Hepatocyte (in vitro differentiated cells): ENCODE measurements at regions not wholly inside any gene's neighbourhood (a gene's known extent, or its start where the extent isn't known, plus 50 kb on each side); places are given as distances from the start of the nearest gene placed in this dataset.

Experiments
- DNase-seq: peaks from one replicate; pipeline ENCODE4 v3.0.0-alpha.2; 2016; ENCODE audit warnings: low spot score
- H2AFZ ChIP-seq: fragments of 200-600 bp; sonication (generic); 2 replicates; pipeline ENCODE4 v1.6.0; 2016; ENCODE audit warnings: antibody characterized with exemption, mild to moderate bottlenecking
- H3K27ac ChIP-seq: fragments of 200-600 bp; sonication (generic); 2 replicates; pipeline ENCODE4 v1.5.1; 2016; ENCODE audit warnings: mild to moderate bottlenecking
- H3K27me3 ChIP-seq: fragments of 200-600 bp; sonication (generic); 2 replicates; pipeline ENCODE4 v1.6.1; 2016
- H3K36me3 ChIP-seq: fragments of 200-600 bp; sonication (generic); replicated peaks from 2 replicates; pipeline ENCODE4 v1.5.1; 2016; ENCODE audit warnings: low read depth; ENCODE audit not compliant: insufficient read depth
- H3K4me1 ChIP-seq: fragments of 200-600 bp; sonication (generic); 2 replicates; pipeline ENCODE4 v1.5.1; 2016; ENCODE audit warnings: mild to moderate bottlenecking, moderate library complexity; ENCODE audit not compliant: insufficient read depth
- H3K4me2 ChIP-seq: fragments of 200-600 bp; sonication (generic); 2 replicates; pipeline ENCODE4 v1.6.0; 2016
- H3K4me3 ChIP-seq: fragments of 200-600 bp; sonication (generic); 2 replicates; pipeline ENCODE4 v1.5.1; 2016; ENCODE audit warnings: mild to moderate bottlenecking
- H3K79me2 ChIP-seq: fragments of 200-600 bp; sonication (generic); 2 replicates; pipeline ENCODE4 v1.6.0; 2017; ENCODE audit warnings: mild to moderate bottlenecking
- H3K9me2 ChIP-seq: fragments of 200-600 bp; sonication (generic); replicated peaks from 2 replicates; pipeline ENCODE4 v1.6.0; 2017; ENCODE audit warnings: mild to moderate bottlenecking; ENCODE audit not compliant: insufficient read depth
- H3K9me3 ChIP-seq: fragments of 200-600 bp; sonication (generic); 2 replicates; pipeline ENCODE4 v1.5.1; 2016; ENCODE audit warnings: low read depth, mild to moderate bottlenecking
- H4K20me1 ChIP-seq: fragments of 200-600 bp; sonication (generic); 2 replicates; pipeline ENCODE4 v1.6.0; 2016; ENCODE audit warnings: mild to moderate bottlenecking; ENCODE audit not compliant: insufficient read depth, poor library complexity, severe bottlenecking
- CTCF ChIP-seq: fragments of 200-600 bp; sonication (generic); IDR thresholded peaks from 2 replicates; pipeline ENCODE4 v1.5.1; 2016; ENCODE audit warnings: antibody characterized with exemption, mild to moderate bottlenecking; ENCODE audit not compliant: poor library complexity
- EZH2 ChIP-seq: fragments of 200-600 bp; sonication (generic); IDR thresholded peaks from 2 replicates; pipeline ENCODE4 v1.6.1; 2016; ENCODE audit warnings: antibody characterized with exemption, mild to moderate bottlenecking, borderline replicate concordance
- EZH2phosphoT487 ChIP-seq: fragments of 200-600 bp; sonication (generic); IDR thresholded peaks from one replicate; pipeline ENCODE4 v1.6.1; 2018; ENCODE audit warnings: antibody characterized with exemption, mild to moderate bottlenecking, low read depth, moderate library complexity; ENCODE audit not compliant: unreplicated experiment, severe bottlenecking
- WGBS: methylation state at CpG from one replicate; pipeline ENCODE4 v1.1.6; 2016; ENCODE audit warnings: low lambda C conversion rate; ENCODE audit errors: missing lambda C conversion rate; 5-methylcytosine and 5-hydroxymethylcytosine counted together

- Histone ChIP-seq H3K4me2 (peak overlapping the region; percentile 0), H4K20me1 (no peaks in the 10 kb centered on the region), H3K27ac (peak overlapping the region; percentile 18), H3K4me3 (no peak overlapping the region), H3K9me3 (no peaks in the 10 kb centered on the region), H3K79me2 (no peaks in the 10 kb centered on the region), H3K36me3 (no peaks in the 10 kb centered on the region), H2AFZ (no peak overlapping the region), H3K27me3 (no peaks in the 10 kb centered on the region), H3K4me1 (no peaks in the 10 kb centered on the region), H3K9me2 (no peaks in the 10 kb centered on the region)
- TF ChIP-seq EZH2phosphoT487: no peak
- no peak for TF ChIP-seq EZH2
- no peak for TF ChIP-seq CTCF
- DNase-seq: no peak
- 64% methylated on average over 7 of the region's 7 CpGs for WGBS
Observed at GRCh38 chr6:134840086-134840867, 109.6 kb downstream of the ALDH8A1 start.

GRCh38 chr6:134835993-134836392 is 113.9 kb downstream of the ALDH8A1 start:
- Histone ChIP-seq H3K79me2 (no peaks in the 10 kb centered on the region), H3K36me3 (no peaks in the 10 kb centered on the region), H3K27me3 (no peaks in the 10 kb centered on the region), H2AFZ (no peak overlapping the region), H3K4me3 (no peak overlapping the region), H3K9me3 (no peaks in the 10 kb centered on the region), H4K20me1 (no peaks in the 10 kb centered on the region), H3K27ac (no peak overlapping the region), H3K4me1 (peaks cover 4% of the 10 kb centered on the region), H3K9me2 (no peaks in the 10 kb centered on the region), H3K4me2 (no peak overlapping the region)
- DNase-seq: no peak
- 89% methylated on average over 2 of the region's 2 CpGs for WGBS
- TF ChIP-seq EZH2phosphoT487 (no peak), EZH2 (no peak), CTCF (no peak)

DNA sequence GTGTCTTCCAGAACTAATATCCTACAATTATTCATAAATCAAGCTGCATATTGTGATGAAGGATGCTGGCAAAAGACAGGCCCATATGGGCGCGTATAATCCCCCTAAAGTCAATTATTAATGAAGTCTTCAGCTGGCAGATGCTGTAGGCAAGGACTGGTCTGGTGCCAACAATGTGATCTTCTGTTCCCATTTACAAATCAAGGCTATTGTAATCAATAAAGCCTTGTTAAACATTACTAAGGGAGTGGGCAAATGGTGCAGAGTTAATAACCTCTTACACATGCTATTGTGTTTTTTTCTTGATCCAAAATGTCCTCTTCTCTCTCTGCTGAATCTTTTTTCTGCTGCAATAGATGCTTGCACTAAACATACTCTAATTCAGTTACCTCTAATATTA is 119.0 kb downstream of the ALDH8A1 start:
- no peak overlapping the region for H3K4me2 ChIP-seq
- no peaks in the 10 kb centered on the region for H3K27me3 ChIP-seq
- H3K9me2 ChIP-seq: no peaks in the 10 kb centered on the region
- H4K20me1 ChIP-seq: no peaks in the 10 kb centered on the region
- WGBS: 76% methylated on average over 2 of the region's 2 CpGs
- TF ChIP-seq CTCF (no peak), EZH2 (no peak), EZH2phosphoT487 (no peak)
- no peak overlapping the region for H2AFZ ChIP-seq
- no peaks in the 10 kb centered on the region for H3K36me3 ChIP-seq
- DNase-seq: no peak
- H3K4me3 ChIP-seq: no peak overlapping the region
- no peak overlapping the region for H3K27ac ChIP-seq
- peaks cover 4% of the 10 kb centered on the region for H3K4me1 ChIP-seq
- no peaks in the 10 kb centered on the region for H3K79me2 ChIP-seq
- no peaks in the 10 kb centered on the region for H3K9me3 ChIP-seq
